OCI-LY1 (cell line): ENCODE measurements at regions not wholly inside any gene's neighbourhood (a gene's known extent, or its start where the extent isn't known, plus 50 kb on each side); places are given as distances from the start of the nearest gene placed in this dataset.

Experiments used
- H2AFZ ChIP-seq: fragments of 200-600 bp; sonication (generic), shearing (Covaris generic); 2 replicates; pipeline ENCODE4 v1.6.0; 2014; ENCODE audit warnings: antibody characterized with exemption, mild to moderate bottlenecking, low read length
- H3F3A ChIP-seq: fragments of 200-600 bp; sonication (generic), shearing (Covaris generic); 2 replicates; pipeline ENCODE4 v1.6.0; 2014; ENCODE audit warnings: mild to moderate bottlenecking, antibody characterized with exemption, low read length, moderate library complexity; ENCODE audit not compliant: insufficient read depth
- H3K27ac ChIP-seq: fragments of 200-600 bp; sonication (generic); 2 replicates; pipeline ENCODE4 v1.5.1; 2014; ENCODE audit warnings: low read length, mixed run types, mild to moderate bottlenecking, low read depth; ENCODE audit not compliant: poor library complexity, severe bottlenecking
- H3K27me3 ChIP-seq: fragments of 200-600 bp; sonication (generic); 2 replicates; pipeline ENCODE4 v1.6.0; 2014; ENCODE audit warnings: antibody characterized with exemption, mild to moderate bottlenecking, low read length, moderate library complexity; ENCODE audit not compliant: insufficient read depth
- H3K36me3 ChIP-seq: fragments of 200-600 bp; sonication (generic); 2 replicates; pipeline ENCODE4 v1.6.1; 2014; ENCODE audit warnings: mild to moderate bottlenecking, antibody characterized with exemption, low read length, moderate library complexity, mixed read lengths; ENCODE audit not compliant: insufficient read depth
- H3K4me1 ChIP-seq: fragments of 200-600 bp; sonication (generic); 2 replicates; pipeline ENCODE4 v1.5.1; 2014; ENCODE audit warnings: mild to moderate bottlenecking, low read length, moderate library complexity; ENCODE audit not compliant: insufficient read depth, severe bottlenecking
- H3K4me2 ChIP-seq: fragments of 200-600 bp; sonication (generic), shearing (Covaris generic); 2 replicates; pipeline ENCODE4 v1.6.1; 2014; ENCODE audit warnings: low read length
- H3K4me3 ChIP-seq: fragments of 200-600 bp; sonication (generic); 2 replicates; pipeline ENCODE4 v1.5.1; 2014; ENCODE audit warnings: low read length, low read depth, mild to moderate bottlenecking, mixed read lengths; ENCODE audit not compliant: poor library complexity, severe bottlenecking
- H3K79me2 ChIP-seq: fragments of 200-600 bp; shearing (Covaris generic); 2 replicates; pipeline ENCODE4 v1.6.1; 2016; ENCODE audit warnings: mixed run types, low read length, mixed read lengths; ENCODE audit not compliant: insufficient read depth
- H3K9ac ChIP-seq: fragments of 200-600 bp; sonication (generic), shearing (Covaris generic); 2 replicates; pipeline ENCODE4 v1.6.1; 2014; ENCODE audit warnings: mild to moderate bottlenecking, low read length, mixed read lengths
- H3K9me2 ChIP-seq: fragments of 200-600 bp; sonication (generic), shearing (Covaris generic); 2 replicates; pipeline ENCODE4 v1.6.1; 2014; ENCODE audit warnings: low read depth, mild to moderate bottlenecking, low read length, mixed read lengths
- H3K9me3 ChIP-seq: fragments of 200-600 bp; shearing (Covaris generic); 2 replicates; pipeline ENCODE4 v1.6.1; 2014; ENCODE audit warnings: low read length, mixed read lengths
- H4K20me1 ChIP-seq: fragments of 200-600 bp; sonication (generic), shearing (Covaris generic); 2 replicates; pipeline ENCODE4 v1.6.0; 2016; ENCODE audit warnings: mild to moderate bottlenecking, low read length; ENCODE audit not compliant: insufficient read depth
- CTCF ChIP-seq: fragments of 200-600 bp; sonication (generic), shearing (Covaris generic); IDR thresholded peaks from 2 replicates; pipeline ENCODE4 v1.5.1; 2017; ENCODE audit warnings: mild to moderate bottlenecking, antibody characterized with exemption, low read length, moderate library complexity, mixed read lengths
- EZH2 ChIP-seq: fragments of 200-600 bp; sonication (generic), shearing (Covaris generic); IDR thresholded peaks from 2 replicates; pipeline ENCODE4 v1.8.0; 2017; ENCODE audit warnings: borderline replicate concordance, mixed run types, mild to moderate bottlenecking, antibody characterized with exemption, low read length, moderate library complexity, mixed read lengths

- no peaks in the 10 kb centered on the region for H3K9me2 ChIP-seq
- TF ChIP-seq EZH2 (no peak), CTCF (no peak)
- H3K27ac ChIP-seq = no peak overlapping the region
- no peaks in the 10 kb centered on the region for H3K36me3 ChIP-seq
- no peak overlapping the region for H3K4me2 ChIP-seq
- no peaks in the 10 kb centered on the region for H3K4me1 ChIP-seq
- no peaks in the 10 kb centered on the region for H3F3A ChIP-seq
- no peaks in the 10 kb centered on the region for H3K9me3 ChIP-seq
- H3K27me3 ChIP-seq = no peaks in the 10 kb centered on the region
- no peak overlapping the region for H3K4me3 ChIP-seq
- no peak overlapping the region for H2AFZ ChIP-seq
- H3K9ac ChIP-seq = no peak overlapping the region
- H3K79me2 ChIP-seq = no peaks in the 10 kb centered on the region
- H4K20me1 ChIP-seq = no peaks in the 10 kb centered on the region
Measured at GRCh38 chr4:11937941-11938340, 509.2 kb upstream of the HS3ST1 start.

GRCh38 chr4:11931266-11931820 is 502.6 kb upstream of the HS3ST1 start:
- Histone ChIP-seq H4K20me1 (no peaks in the 10 kb centered on the region), H3K9me3 (no peaks in the 10 kb centered on the region), H2AFZ (no peak overlapping the region), H3K4me1 (no peaks in the 10 kb centered on the region), H3F3A (no peaks in the 10 kb centered on the region), H3K79me2 (no peaks in the 10 kb centered on the region), H3K9ac (no peak overlapping the region), H3K27ac (no peak overlapping the region), H3K36me3 (no peaks in the 10 kb centered on the region), H3K27me3 (no peaks in the 10 kb centered on the region), H3K9me2 (no peaks in the 10 kb centered on the region), H3K4me3 (no peak overlapping the region), H3K4me2 (no peak overlapping the region)
- TF ChIP-seq CTCF (no peak), EZH2 (no peak)

DNA sequence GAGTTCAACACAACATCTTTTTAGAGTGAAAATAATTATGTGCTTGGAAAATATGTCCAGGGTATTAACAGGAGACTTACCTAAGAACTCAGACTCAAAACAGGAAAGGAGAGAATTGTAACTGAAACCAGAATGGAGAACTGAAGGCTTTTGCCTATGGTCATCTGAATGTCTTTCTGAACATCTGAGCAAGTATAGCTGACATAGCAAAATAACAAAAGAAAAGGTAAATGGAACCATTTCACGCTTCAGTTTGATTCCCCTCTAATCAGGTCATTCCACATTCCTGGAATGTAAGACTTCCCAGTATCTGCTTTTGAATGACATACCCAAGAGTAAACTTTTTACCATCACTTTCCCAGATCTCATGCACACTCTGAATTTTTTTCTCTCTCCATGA is 500.4 kb upstream of the HS3ST1 start:
- TF ChIP-seq CTCF = no peak
- TF ChIP-seq EZH2 = no peak
- Histone ChIP-seq H3F3A (no peaks in the 10 kb centered on the region), H2AFZ (no peak overlapping the region), H3K9ac (no peak overlapping the region), H3K4me3 (no peak overlapping the region), H3K9me2 (no peaks in the 10 kb centered on the region), H3K36me3 (no peaks in the 10 kb centered on the region), H3K9me3 (no peaks in the 10 kb centered on the region), H3K27me3 (no peaks in the 10 kb centered on the region), H3K4me1 (no peaks in the 10 kb centered on the region), H3K4me2 (no peak overlapping the region), H4K20me1 (no peaks in the 10 kb centered on the region), H3K27ac (no peak overlapping the region), H3K79me2 (no peaks in the 10 kb centered on the region)
